Stomach (tissue), 8 donors: ENCODE measurements at regions not wholly inside any gene's neighbourhood (a gene's known extent, or its start where the extent isn't known, plus 50 kb on each side); places are given as distances from the start of the nearest gene placed in this dataset.

Experiments
- DNase-seq, 2 donors: peaks; one replicate each; pipeline versions ENCODE4 v3.0.0 to v3.0.0-alpha.2; 2013 to 2019
- H3K27ac ChIP-seq, 5 donors: fragments of 200-600 bp in 4 of 5; sonication (generic) in 4 of 5; one replicate each; pipeline ENCODE4 v1.5.1; 2013 to 2019; ENCODE audit warnings: mild to moderate bottlenecking in 1 of 5, moderate library complexity in 1 of 5
- H3K27me3 ChIP-seq, 3 donors: fragments of 200-600 bp; sonication (generic); one replicate each; pipeline ENCODE4 v1.5.1; 2017 to 2019; ENCODE audit warnings: mixed run types in 1 of 3
- H3K36me3 ChIP-seq, 4 donors: fragments of 200-600 bp; sonication (generic); 1 replicate in 3 of 4; 2 replicates in 1 of 4; pipeline ENCODE4 v1.5.1; 2016 to 2019
- H3K4me1 ChIP-seq, 4 donors: fragments of 200-600 bp; sonication (generic); one replicate each; pipeline ENCODE4 v1.5.1; 2016 to 2019
- H3K4me3 ChIP-seq, 4 donors: fragments of 200-600 bp; sonication (generic) in 3 of 4; one replicate each; pipeline ENCODE4 v1.5.1; 2016 to 2019; ENCODE audit warnings: mild to moderate bottlenecking in 1 of 4
- H3K9me3 ChIP-seq, 4 donors: fragments of 200-600 bp; sonication (generic); one replicate each; pipeline ENCODE4 v1.5.1; 2016 to 2019
- CTCF ChIP-seq, 7 experiments: fragments of 450-650 bp in 4 of 7; fragments of 200-600 bp in 3 of 7; sonication (generic) in 3 of 7; IDR thresholded peaks; one replicate each; pipeline ENCODE4 v1.5.1; 2016 to 2019; ENCODE audit warnings: antibody characterized with exemption in 7 of 7, control low read depth in 2 of 7, mild to moderate bottlenecking in 1 of 7
- EP300 ChIP-seq: sonication (generic); formaldehyde crosslinking; IDR thresholded peaks from one replicate; pipeline ENCODE4 v1.6.1; 2017; ENCODE audit warnings: antibody characterized with exemption
- POLR2A ChIP-seq, 4 donors: fragments of 450-650 bp; IDR thresholded peaks; one replicate each; pipeline ENCODE4 v1.6.1; 2016; ENCODE audit warnings: antibody characterized with exemption in 4 of 4, control low read depth in 2 of 4, mild to moderate bottlenecking in 1 of 4, moderate library complexity in 1 of 4
- POLR2AphosphoS5 ChIP-seq, 3 donors: sonication (generic); formaldehyde crosslinking; IDR thresholded peaks; one replicate each; pipeline ENCODE4 v1.6.1; 2016; ENCODE audit warnings: antibody characterized with exemption in 3 of 3
- WGBS, 5 donors: extraction: QIAGEN DNeasy Blood & Tissue Kit in 3 of 5; methylation state at CpG; one replicate each; pipeline versions ENCODE4 v1.1.5 to v1.1.7; 2013 to 2018; 5-methylcytosine and 5-hydroxymethylcytosine counted together
- intact Hi-C: fragments of 100-400 bp; cut with DNase I; formaldehyde crosslinking; loops from one replicate; pipeline ENCODE4 v1.15.1; 2023; ENCODE audit warnings: low total_unique reads
- donor health status: healthy with polysubstance abuse.
- donor health status: Bipolar disorder and iron deficiency.
- donor health status: healthy.

- 62 to 68% (median 65%) methylated on average over 3 of the region's 3 CpGs for WGBS, 5 donors
- intact Hi-C loops = no loop called here
- no peak overlapping the region for H3K27ac ChIP-seq
These were observed 1543.9 kb upstream of the B3GALT2 start for GRCh38 chr1:194730304-194730703.

GRCh38 chr1:194723067-194723466 is 1536.7 kb upstream of the B3GALT2 start:
- Histone ChIP-seq H3K9me3 (peaks cover 0 to 4% (median 0%) of the 10 kb centered on the region in 4 donors), H3K27ac (no peak overlapping the region), H3K36me3 (no peaks in the 10 kb centered on the region), H3K27me3 (no peaks in the 10 kb centered on the region), H3K4me3 (no peak overlapping the region), H3K4me1 (no peaks in the 10 kb centered on the region)
- intact Hi-C loops = no loop called here
- no peak for DNase-seq
- TF ChIP-seq EP300 (no peak), CTCF (IDR thresholded peaks at IDR 0.05) (no peak), POLR2A (IDR thresholded peaks at IDR 0.05) (no peak), POLR2AphosphoS5 (IDR thresholded peaks at IDR 0.05) (no peak)

More at GRCh38 chr1:194730304-194730703, 1543.9 kb upstream of the B3GALT2 start:
- no peak for DNase-seq
- TF ChIP-seq CTCF (IDR thresholded peaks at IDR 0.05) (no peak), POLR2AphosphoS5 (IDR thresholded peaks at IDR 0.05) (no peak), EP300 (no peak), POLR2A (IDR thresholded peaks at IDR 0.05) (no peak)
- no peaks in the 10 kb centered on the region for H3K9me3 ChIP-seq
- H3K4me3 ChIP-seq = no peak overlapping the region
- H3K27me3 ChIP-seq = no peaks in the 10 kb centered on the region
- H3K4me1 ChIP-seq = no peaks in the 10 kb centered on the region
- no peaks in the 10 kb centered on the region for H3K36me3 ChIP-seq

DNA sequence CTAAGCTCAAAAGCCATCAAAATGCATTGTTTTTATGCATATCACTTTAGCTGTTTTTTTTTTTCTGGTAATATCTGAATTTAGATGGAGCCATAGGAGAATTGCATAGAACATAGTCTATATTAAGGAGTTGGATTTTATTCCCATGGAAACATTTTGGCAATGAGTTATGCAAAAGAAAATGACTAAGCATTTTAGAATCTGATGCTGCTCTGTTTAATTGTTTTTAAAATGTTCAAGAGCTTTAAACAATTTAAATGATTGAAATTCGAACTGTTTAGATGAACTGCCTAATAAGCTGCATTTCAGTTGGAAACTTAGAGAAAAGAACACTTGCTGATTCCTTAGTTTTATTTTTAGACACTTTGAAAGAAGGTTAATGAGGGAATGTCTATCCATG is 1531.5 kb upstream of the B3GALT2 start:
- Histone ChIP-seq H3K36me3 (no peaks in the 10 kb centered on the region), H3K9me3 (peaks cover 0 to 4% (median 0%) of the 10 kb centered on the region in 4 donors), H3K27me3 (no peaks in the 10 kb centered on the region), H3K4me3 (no peak overlapping the region), H3K27ac (no peak overlapping the region), H3K4me1 (no peaks in the 10 kb centered on the region)
- DNase-seq = no peak
- intact Hi-C loops = no loop called here
- 16 to 48% (median 33%) methylated on average over 1 of the region's 1 CpG for WGBS, 5 donors
- TF ChIP-seq EP300 (no peak), POLR2A (IDR thresholded peaks at IDR 0.05) (no peak), POLR2AphosphoS5 (IDR thresholded peaks at IDR 0.05) (no peak), CTCF (IDR thresholded peaks at IDR 0.05) (no peak)

GRCh38 chr1:194717334-194717733 is 1530.9 kb upstream of the B3GALT2 start:
- H3K4me3 ChIP-seq = no peak overlapping the region
- 63 to 91% (median 80%) methylated on average over 1 of the region's 1 CpG for WGBS, 5 donors
- peaks cover 0 to 4% (median 0%) of the 10 kb centered on the region in 4 donors for H3K9me3 ChIP-seq
- H3K27me3 ChIP-seq = no peaks in the 10 kb centered on the region
- no peaks in the 10 kb centered on the region for H3K4me1 ChIP-seq
- DNase-seq = no peak
- TF ChIP-seq CTCF (IDR thresholded peaks at IDR 0.05) (no peak), EP300 (no peak), POLR2AphosphoS5 (IDR thresholded peaks at IDR 0.05) (no peak), POLR2A (IDR thresholded peaks at IDR 0.05) (no peak)
- intact Hi-C loops = no loop called here
- no peak overlapping the region for H3K27ac ChIP-seq
- no peaks in the 10 kb centered on the region for H3K36me3 ChIP-seq
